IMR-90 (cell line): ENCODE measurements at regions not wholly inside any gene's neighbourhood (a gene's known extent, or its start where the extent isn't known, plus 50 kb on each side); places are given as distances from the start of the nearest gene placed in this dataset.

Experiments
- ATAC-seq: fragments of 200-7000 bp; cut with Tn5 transposase; 2 replicates; pipeline ENCODE4 v1.9.1; 2020; ENCODE audit warnings: low read depth, mild to moderate bottlenecking, moderate library complexity
- BruUV-seq: library from RNA; stranded (reverse); fragments of 400-500 nt; replicated peaks from 2 replicates; lab custom pipeline; 2021; lab: Mats Ljungman, UMichigan
- CTCF ChIA-PET: fragments of 300-600 bp; formaldehyde crosslinking; extraction: SDS; loops from one replicate; lab custom pipeline; 2021; ENCODE audit warnings: antibody characterized with exemption; lab: Yijun Ruan, JAX
- POLR2A ChIA-PET: fragments of 300-600 bp; sonication (Branson Sonifier 250); formaldehyde crosslinking; loops from one replicate; lab custom pipeline; 2022; ENCODE audit warnings: antibody characterized with exemption; ENCODE audit not compliant: unreplicated experiment; lab: Charles Lee
- DNase-seq: peaks from one replicate; pipeline ENCODE4 v3.0.0; 2013
- H2AFZ ChIP-seq: replicated peaks from 2 replicates; pipeline ENCODE3; 2013; ENCODE audit warnings: low read length, mild to moderate bottlenecking; ENCODE audit not compliant: poor library complexity
- H2AK5ac ChIP-seq: 2 replicates; pipeline ENCODE4 v1.6.1; 2013; ENCODE audit warnings: low read depth, low read length, inconsistent platforms
- H2AK9ac ChIP-seq: replicated peaks from 2 replicates; pipeline ENCODE3; 2013; ENCODE audit warnings: mild to moderate bottlenecking, low read depth, low read length, moderate library complexity; ENCODE audit not compliant: poor library complexity
- H2BK120ac ChIP-seq: 2 replicates; pipeline ENCODE4 v1.6.1; 2013; ENCODE audit warnings: low read depth, low read length, inconsistent platforms
- H2BK15ac ChIP-seq: 3 replicates; pipeline ENCODE4 v1.6.1; 2013; ENCODE audit warnings: low read depth, low read length, inconsistent platforms
- H2BK20ac ChIP-seq: 2 replicates; pipeline ENCODE4 v1.6.1; 2013; ENCODE audit warnings: low read depth, mild to moderate bottlenecking, inconsistent platforms, low read length, moderate library complexity
- H2BK5ac ChIP-seq: 2 replicates; pipeline ENCODE4 v1.6.1; 2013; ENCODE audit warnings: mild to moderate bottlenecking, low read depth, low read length, inconsistent platforms; ENCODE audit not compliant: poor library complexity, severe bottlenecking
- H3K14ac ChIP-seq: replicated peaks from 2 replicates; pipeline ENCODE4 v1.6.1; 2013; ENCODE audit warnings: low read depth, low read length, inconsistent platforms
- H3K18ac ChIP-seq: 2 replicates; pipeline ENCODE4 v1.6.1; 2013; ENCODE audit warnings: low read depth, low read length, control low read depth
- H3K23ac ChIP-seq: 2 replicates; pipeline ENCODE4 v1.6.1; 2013; ENCODE audit warnings: low read depth, low read length, inconsistent platforms
- H3K27ac ChIP-seq: 2 replicates; pipeline ENCODE4 v1.5.1; 2013; ENCODE audit warnings: mild to moderate bottlenecking, control low read depth, low read length; ENCODE audit not compliant: insufficient read depth
- H3K27me3 ChIP-seq: 2 replicates; pipeline ENCODE4 v1.6.1; 2013; ENCODE audit warnings: low read length; ENCODE audit not compliant: control insufficient read depth, insufficient read depth
- H3K36me3 ChIP-seq: 2 replicates; pipeline ENCODE4 v1.6.1; 2013; ENCODE audit warnings: low read length, mixed read lengths; ENCODE audit not compliant: control insufficient read depth, insufficient read depth
- H3K4ac ChIP-seq: 2 replicates; pipeline ENCODE4 v1.6.1; 2013; ENCODE audit warnings: low read depth, low read length, inconsistent platforms
- H3K4me1 ChIP-seq: 2 replicates; pipeline ENCODE4 v1.6.1; 2013; ENCODE audit warnings: low read length, mixed read lengths; ENCODE audit not compliant: control insufficient read depth, insufficient read depth
- H3K4me2 ChIP-seq: 2 replicates; pipeline ENCODE4 v1.6.1; 2013; ENCODE audit warnings: low read depth, mild to moderate bottlenecking, control low read depth, low read length, moderate library complexity
- H3K4me3 ChIP-seq: 2 replicates; pipeline ENCODE4 v1.5.1; 2013; ENCODE audit warnings: low read depth, mild to moderate bottlenecking, control low read depth, low read length, moderate library complexity; ENCODE audit not compliant: insufficient read depth
- H3K56ac ChIP-seq: 2 replicates; pipeline ENCODE4 v1.6.1; 2013; ENCODE audit warnings: low read length, inconsistent platforms; ENCODE audit not compliant: insufficient read depth; ENCODE audit errors: extremely low read depth
- H3K79me1 ChIP-seq, 2 experiments: 2 replicates each; pipeline ENCODE4 v1.6.1; 2013; ENCODE audit warnings: low read length in 2 of 2, inconsistent platforms in 1 of 2, low read depth in 1 of 2
- H3K9ac ChIP-seq: 2 replicates; pipeline ENCODE4 v1.6.1; 2013; ENCODE audit warnings: low read depth, low read length, control low read depth
- H3K9me1 ChIP-seq: 2 replicates; pipeline ENCODE4 v1.6.1; 2013; ENCODE audit warnings: low read length, inconsistent platforms; ENCODE audit not compliant: insufficient read depth
- H3K9me3 ChIP-seq: 2 replicates; pipeline ENCODE4 v1.6.1; 2013; ENCODE audit warnings: low read length; ENCODE audit not compliant: control insufficient read depth, insufficient read depth
- H4K20me1 ChIP-seq: 2 replicates; pipeline ENCODE4 v1.6.1; 2013; ENCODE audit warnings: low read length, inconsistent platforms; ENCODE audit not compliant: insufficient read depth
- H4K5ac ChIP-seq: 2 replicates; pipeline ENCODE4 v1.6.1; 2013; ENCODE audit warnings: mild to moderate bottlenecking, low read depth, low read length, control low read depth
- H4K8ac ChIP-seq, 2 experiments: 2 replicates each; pipeline ENCODE4 v1.6.1; 2013; ENCODE audit warnings: low read depth in 2 of 2, low read length in 2 of 2, control low read depth in 1 of 2, inconsistent platforms in 1 of 2
- H4K91ac ChIP-seq: 2 replicates; pipeline ENCODE4 v1.6.1; 2013; ENCODE audit warnings: low read depth, low read length, inconsistent platforms; ENCODE audit not compliant: insufficient read depth
- CEBPB ChIP-seq: IDR thresholded peaks from 2 replicates; pipeline ENCODE4 v1.6.1; 2012; ENCODE audit warnings: low read depth, low read length, improper control_type of control experiment
- CHD1 ChIP-seq: IDR thresholded peaks from 2 replicates; pipeline ENCODE4 v1.6.1; 2012; ENCODE audit warnings: low read depth, low read length, improper control_type of control experiment
- ELK1 ChIP-seq: fragments of 150-350 bp; IDR thresholded peaks from 2 replicates; pipeline ENCODE4 v1.6.1; 2016; ENCODE audit warnings: low read depth, mild to moderate bottlenecking, low read length, moderate library complexity, borderline replicate concordance
- FOS ChIP-seq: fragments of 150-350 bp; IDR thresholded peaks from 2 replicates; pipeline ENCODE4 v1.6.1; 2016; ENCODE audit warnings: low read depth, low read length
- MAFK ChIP-seq: IDR thresholded peaks from 2 replicates; pipeline ENCODE4 v1.6.1; 2012; ENCODE audit warnings: low read depth, low read length, improper control_type of control experiment
- MAZ ChIP-seq: IDR thresholded peaks from 2 replicates; pipeline ENCODE4 v1.6.1; 2012; ENCODE audit warnings: low read depth, mild to moderate bottlenecking, low read length, improper control_type of control experiment, moderate library complexity, borderline replicate concordance
- MXI1 ChIP-seq: IDR thresholded peaks from 2 replicates; pipeline ENCODE4 v1.6.1; 2012; ENCODE audit warnings: low read depth, mild to moderate bottlenecking, low read length, moderate library complexity, borderline replicate concordance
- NFE2L2 ChIP-seq: fragments of 150-350 bp; IDR thresholded peaks from 2 replicates; pipeline ENCODE4 v1.6.1; 2016; ENCODE audit warnings: low read depth, mild to moderate bottlenecking, low read length
- POLR2A ChIP-seq: IDR thresholded peaks from 2 replicates; pipeline ENCODE4 v1.6.1; 2012; ENCODE audit warnings: mild to moderate bottlenecking, low read depth, low read length
- RAD21 ChIP-seq: IDR thresholded peaks from 2 replicates; pipeline ENCODE4 v1.6.1; 2012; ENCODE audit warnings: low read length, improper control_type of control experiment
- RCOR1 ChIP-seq: IDR thresholded peaks from 2 replicates; pipeline ENCODE4 v1.6.1; 2012; ENCODE audit warnings: mild to moderate bottlenecking, low read length, improper control_type of control experiment; ENCODE audit not compliant: insufficient replicate concordance
- RFX5 ChIP-seq: IDR thresholded peaks from 2 replicates; pipeline ENCODE4 v1.8.0; 2012; ENCODE audit warnings: low read depth, mild to moderate bottlenecking, low read length, moderate library complexity
- SMC3 ChIP-seq: fragments of 150-350 bp; IDR thresholded peaks from 2 replicates; pipeline ENCODE4 v1.6.1; 2016; ENCODE audit warnings: low read depth, mild to moderate bottlenecking, antibody characterized with exemption, low read length, moderate library complexity
- WGBS, 2 experiments: methylation state at CpG; one replicate each; pipeline versions ENCODE4 v1.1.5 to v1.1.7; 2013; ENCODE audit warnings: missing lambda C conversion rate in 2 of 2; ENCODE audit not compliant: insufficient read length in 1 of 2; ENCODE audit errors: extremely low coverage in 2 of 2; 5-methylcytosine and 5-hydroxymethylcytosine counted together
- dilution Hi-C: fragments of 300-500 bp; cut with HindIII; formaldehyde crosslinking; loops from one replicate; pipeline ENCODE4 v1.14.3; 2018; ENCODE audit warnings: low sequenced_read_pairs; ENCODE audit not compliant: unreplicated experiment
- in situ Hi-C: fragments of 300-500 bp; cut with MboI; formaldehyde crosslinking; loops from 3 replicates; pipeline ENCODE4 v1.14.3; 2019; ENCODE audit warnings: low sequenced_read_pairs, inconsistent platforms, mixed read lengths
- intact Hi-C: fragments of 100-400 bp; cut with micrococcal nuclease; formaldehyde crosslinking; loops from 2 replicates; pipeline ENCODE4 v1.10.0; 2022
- TF ChIP-seq, protein P1 (sequence below): conservative IDR thresholded peaks from 2 replicates; pipeline ENCODE4 v1.5.1; 2012; ENCODE audit warnings: mild to moderate bottlenecking, low read depth, low read length, improper control_type of control experiment
- TF ChIP-seq, protein P2 (sequence below): fragments of 150-350 bp; IDR thresholded peaks from 2 replicates; pipeline ENCODE4 v1.6.1; 2017; ENCODE audit warnings: mild to moderate bottlenecking, antibody characterized with exemption, low read length, low read depth

- Histone ChIP-seq H3K18ac (no peak overlapping the region), H2BK15ac (no peak overlapping the region), H3K27ac (no peak overlapping the region), H3K4me1 (no peaks in the 10 kb centered on the region; the same call in 1 of the 2 replicates), H2BK20ac (no peak overlapping the region), H2AK5ac (no peak overlapping the region), H2AK9ac (no peak overlapping the region), H4K8ac (no peak overlapping the region), H2BK120ac (no peak overlapping the region), H3K4ac (no peak overlapping the region), H3K9ac (no peak overlapping the region), H3K9me1 (no peaks in the 10 kb centered on the region), H3K4me2 (no peak overlapping the region), H4K91ac (no peak overlapping the region), H3K56ac (no peak overlapping the region), H3K9me3 (no peaks in the 10 kb centered on the region), H3K36me3 (no peaks in the 10 kb centered on the region), H3K14ac (no peak overlapping the region), H2BK5ac (no peak overlapping the region), H3K79me1 (no peaks in the 10 kb centered on the region), H3K27me3 (no peaks in the 10 kb centered on the region; the same call in 1 of the 2 replicates), H2AFZ (no peak overlapping the region), H3K4me3 (no peak overlapping the region), H3K23ac (no peak overlapping the region), H4K5ac (no peak overlapping the region), H4K20me1 (no peaks in the 10 kb centered on the region)
- in situ Hi-C loops, result no loop called here
- CTCF ChIA-PET, result no interaction called here
- no CpG with 5 or more reads among the region's 5 CpGs for WGBS, 2 experiments
- dilution Hi-C loops, result no loop called here
- intact Hi-C loops, result no loop called here
- TF ChIP-seq RAD21 (no peak), NFE2L2 (no peak), RCOR1 (no peak), POLR2A (no peak), CEBPB (no peak), FOS (no peak), MAZ (no peak), MXI1 (no peak), SMC3 (no peak), MAFK (no peak), RFX5 (no peak), ELK1 (no peak), CHD1 (no peak)
- TF ChIP-seq, protein P1, sequence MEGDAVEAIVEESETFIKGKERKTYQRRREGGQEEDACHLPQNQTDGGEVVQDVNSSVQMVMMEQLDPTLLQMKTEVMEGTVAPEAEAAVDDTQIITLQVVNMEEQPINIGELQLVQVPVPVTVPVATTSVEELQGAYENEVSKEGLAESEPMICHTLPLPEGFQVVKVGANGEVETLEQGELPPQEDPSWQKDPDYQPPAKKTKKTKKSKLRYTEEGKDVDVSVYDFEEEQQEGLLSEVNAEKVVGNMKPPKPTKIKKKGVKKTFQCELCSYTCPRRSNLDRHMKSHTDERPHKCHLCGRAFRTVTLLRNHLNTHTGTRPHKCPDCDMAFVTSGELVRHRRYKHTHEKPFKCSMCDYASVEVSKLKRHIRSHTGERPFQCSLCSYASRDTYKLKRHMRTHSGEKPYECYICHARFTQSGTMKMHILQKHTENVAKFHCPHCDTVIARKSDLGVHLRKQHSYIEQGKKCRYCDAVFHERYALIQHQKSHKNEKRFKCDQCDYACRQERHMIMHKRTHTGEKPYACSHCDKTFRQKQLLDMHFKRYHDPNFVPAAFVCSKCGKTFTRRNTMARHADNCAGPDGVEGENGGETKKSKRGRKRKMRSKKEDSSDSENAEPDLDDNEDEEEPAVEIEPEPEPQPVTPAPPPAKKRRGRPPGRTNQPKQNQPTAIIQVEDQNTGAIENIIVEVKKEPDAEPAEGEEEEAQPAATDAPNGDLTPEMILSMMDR, result no peak
- TF ChIP-seq, protein P2, sequence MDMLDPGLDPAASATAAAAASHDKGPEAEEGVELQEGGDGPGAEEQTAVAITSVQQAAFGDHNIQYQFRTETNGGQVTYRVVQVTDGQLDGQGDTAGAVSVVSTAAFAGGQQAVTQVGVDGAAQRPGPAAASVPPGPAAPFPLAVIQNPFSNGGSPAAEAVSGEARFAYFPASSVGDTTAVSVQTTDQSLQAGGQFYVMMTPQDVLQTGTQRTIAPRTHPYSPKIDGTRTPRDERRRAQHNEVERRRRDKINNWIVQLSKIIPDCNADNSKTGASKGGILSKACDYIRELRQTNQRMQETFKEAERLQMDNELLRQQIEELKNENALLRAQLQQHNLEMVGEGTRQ, result no peak
- POLR2A ChIA-PET, result no interaction called here
- BruUV-seq, result no TSS peak
- no peak for ATAC-seq
- no peak for DNase-seq
Measured at GRCh38 chr2:145168091-145168490, 648.2 kb upstream of the ZEB2 start.
